Type B pancreatic cell (in vitro differentiated cells): ENCODE measurements at regions not wholly inside any gene's neighbourhood (a gene's known extent, or its start where the extent isn't known, plus 50 kb on each side); places are given as distances from the start of the nearest gene placed in this dataset.

ENCODE experiments used
- DNase-seq: peaks from one replicate; pipeline ENCODE4 v3.0.0; 2021; ENCODE audit warnings: mixed read lengths; ENCODE audit not compliant: unreplicated experiment; ENCODE audit errors: extremely low spot score
- H3K27ac Mint-ChIP-seq: 2 replicates; pipeline ENCODE4 v1.8.0; 2021; ENCODE audit warnings: mild to moderate bottlenecking, mixed read lengths
- H3K27me3 Mint-ChIP-seq: 2 replicates; pipeline ENCODE4 v1.8.0; 2021; ENCODE audit warnings: mixed read lengths
- H3K36me3 Mint-ChIP-seq: 2 replicates; pipeline ENCODE4 v1.8.0; 2021; ENCODE audit warnings: mixed read lengths
- H3K4me1 Mint-ChIP-seq: one replicate; pipeline ENCODE4 v1.8.0; 2021; ENCODE audit warnings: mixed read lengths; ENCODE audit not compliant: unreplicated experiment
- H3K4me3 Mint-ChIP-seq: 2 replicates; pipeline ENCODE4 v1.8.0; 2021; ENCODE audit warnings: mild to moderate bottlenecking, mixed read lengths
- H3K9me3 Mint-ChIP-seq: 2 replicates; pipeline ENCODE4 v1.8.0; 2021; ENCODE audit warnings: mixed read lengths
- TF ChIP-seq, protein P1 (sequence below): fragments of 200-600 bp; sonication (generic); conservative IDR thresholded peaks from 2 replicates; pipeline ENCODE4 v1.5.0; 2021; ENCODE audit warnings: antibody characterized with exemption, mild to moderate bottlenecking

DNA sequence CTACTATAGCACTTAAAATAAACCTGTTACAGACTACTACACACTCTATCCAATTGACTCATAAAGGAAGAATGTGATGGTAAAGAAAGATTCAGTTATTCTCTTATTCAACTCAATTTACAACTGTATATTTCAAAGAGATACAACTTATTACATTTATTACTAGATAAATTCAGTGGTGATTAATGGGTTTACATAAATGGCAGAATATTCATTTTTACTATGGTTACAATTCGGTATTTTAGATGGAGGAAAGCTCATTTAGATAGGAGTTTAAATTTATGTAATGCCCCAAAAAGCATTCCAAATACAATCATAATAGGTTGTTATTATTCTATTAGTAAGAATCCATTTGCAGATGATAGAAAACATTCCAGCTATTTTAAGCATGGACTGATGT is 439.1 kb upstream of the OPRM1 start:
- H3K36me3 Mint-ChIP-seq, result no peaks in the 10 kb centered on the region
- peaks cover 5% of the 10 kb centered on the region for H3K27me3 Mint-ChIP-seq
- no peak overlapping the region for H3K27ac Mint-ChIP-seq
- no peaks in the 10 kb centered on the region for H3K4me1 Mint-ChIP-seq
- TF ChIP-seq, protein P1, sequence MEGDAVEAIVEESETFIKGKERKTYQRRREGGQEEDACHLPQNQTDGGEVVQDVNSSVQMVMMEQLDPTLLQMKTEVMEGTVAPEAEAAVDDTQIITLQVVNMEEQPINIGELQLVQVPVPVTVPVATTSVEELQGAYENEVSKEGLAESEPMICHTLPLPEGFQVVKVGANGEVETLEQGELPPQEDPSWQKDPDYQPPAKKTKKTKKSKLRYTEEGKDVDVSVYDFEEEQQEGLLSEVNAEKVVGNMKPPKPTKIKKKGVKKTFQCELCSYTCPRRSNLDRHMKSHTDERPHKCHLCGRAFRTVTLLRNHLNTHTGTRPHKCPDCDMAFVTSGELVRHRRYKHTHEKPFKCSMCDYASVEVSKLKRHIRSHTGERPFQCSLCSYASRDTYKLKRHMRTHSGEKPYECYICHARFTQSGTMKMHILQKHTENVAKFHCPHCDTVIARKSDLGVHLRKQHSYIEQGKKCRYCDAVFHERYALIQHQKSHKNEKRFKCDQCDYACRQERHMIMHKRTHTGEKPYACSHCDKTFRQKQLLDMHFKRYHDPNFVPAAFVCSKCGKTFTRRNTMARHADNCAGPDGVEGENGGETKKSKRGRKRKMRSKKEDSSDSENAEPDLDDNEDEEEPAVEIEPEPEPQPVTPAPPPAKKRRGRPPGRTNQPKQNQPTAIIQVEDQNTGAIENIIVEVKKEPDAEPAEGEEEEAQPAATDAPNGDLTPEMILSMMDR, result no peak
- no peak for DNase-seq
- no peak overlapping the region for H3K4me3 Mint-ChIP-seq
- no peaks in the 10 kb centered on the region for H3K9me3 Mint-ChIP-seq

DNA sequence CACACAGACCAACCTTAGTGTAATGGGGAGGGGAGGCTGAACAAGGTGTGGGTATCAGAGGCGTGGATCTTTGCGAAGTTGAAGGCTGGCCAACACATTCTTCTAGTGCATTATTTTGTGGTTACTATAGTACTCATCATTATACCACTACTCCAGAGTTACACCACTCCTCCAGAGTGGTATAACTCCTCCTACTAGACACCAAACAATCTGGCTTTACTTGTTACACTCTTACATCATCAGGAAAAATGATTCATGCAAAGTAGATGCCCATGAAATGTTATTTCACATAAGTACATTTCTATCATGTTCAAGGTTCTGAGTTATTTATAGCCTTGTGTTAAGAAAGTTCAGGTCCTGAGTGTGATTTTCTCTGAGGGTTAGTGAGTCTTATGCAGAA is 443.1 kb upstream of the OPRM1 start:
- Mint-ChIP-seq H3K4me1 (no peaks in the 10 kb centered on the region), H3K4me3 (no peak overlapping the region), H3K27ac (no peak overlapping the region), H3K9me3 (no peaks in the 10 kb centered on the region), H3K27me3 (peaks cover 8% of the 10 kb centered on the region), H3K36me3 (no peaks in the 10 kb centered on the region)
- TF ChIP-seq, protein P1, result no peak
- no peak for DNase-seq

DNA sequence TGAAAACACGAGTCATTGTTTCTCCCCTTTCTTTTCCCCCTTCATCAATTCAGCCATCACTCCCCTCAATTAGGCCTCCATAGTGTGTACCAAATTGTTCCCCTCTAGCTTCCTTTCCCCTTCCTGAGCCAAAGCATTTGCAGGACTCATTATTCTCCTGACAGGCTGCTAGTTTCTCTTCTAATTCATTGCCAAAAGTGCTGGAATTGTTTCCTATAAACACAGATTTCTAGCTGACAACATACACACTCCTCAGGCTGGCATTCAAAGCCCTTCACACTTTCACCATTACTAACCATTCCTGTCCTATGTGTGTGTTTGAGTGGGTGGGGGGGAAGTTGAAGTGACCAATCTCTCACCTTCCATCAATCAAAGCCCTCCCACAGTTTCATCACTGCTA is 444.2 kb upstream of the OPRM1 start:
- no peak for DNase-seq
- H3K4me3 Mint-ChIP-seq, result no peak overlapping the region
- peaks cover 8% of the 10 kb centered on the region for H3K27me3 Mint-ChIP-seq
- TF ChIP-seq, protein P1, result no peak
- no peak overlapping the region for H3K27ac Mint-ChIP-seq
- no peaks in the 10 kb centered on the region for H3K9me3 Mint-ChIP-seq
- no peaks in the 10 kb centered on the region for H3K4me1 Mint-ChIP-seq
- no peaks in the 10 kb centered on the region for H3K36me3 Mint-ChIP-seq

DNA sequence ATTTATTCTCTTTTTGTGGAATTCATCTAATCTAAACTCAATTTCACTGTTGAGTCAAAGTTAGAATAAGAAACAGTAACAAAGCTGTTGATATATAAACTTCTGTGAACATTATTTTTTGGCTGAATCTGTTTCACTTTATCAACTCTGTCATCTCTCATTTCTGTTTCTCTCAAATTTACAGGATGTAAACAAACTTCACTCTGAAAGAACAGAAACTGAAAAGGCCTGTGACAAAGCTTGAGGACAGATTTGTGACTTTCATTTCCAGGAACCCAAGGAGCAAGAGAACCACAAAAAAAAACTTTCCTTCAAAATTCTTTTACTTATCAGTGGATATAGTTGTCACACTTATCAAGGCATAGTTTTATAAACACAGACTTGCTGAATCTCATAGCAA is 447.9 kb upstream of the OPRM1 start:
- TF ChIP-seq, protein P1, result no peak
- Mint-ChIP-seq H3K4me1 (no peaks in the 10 kb centered on the region), H3K27ac (no peak overlapping the region)

DNA sequence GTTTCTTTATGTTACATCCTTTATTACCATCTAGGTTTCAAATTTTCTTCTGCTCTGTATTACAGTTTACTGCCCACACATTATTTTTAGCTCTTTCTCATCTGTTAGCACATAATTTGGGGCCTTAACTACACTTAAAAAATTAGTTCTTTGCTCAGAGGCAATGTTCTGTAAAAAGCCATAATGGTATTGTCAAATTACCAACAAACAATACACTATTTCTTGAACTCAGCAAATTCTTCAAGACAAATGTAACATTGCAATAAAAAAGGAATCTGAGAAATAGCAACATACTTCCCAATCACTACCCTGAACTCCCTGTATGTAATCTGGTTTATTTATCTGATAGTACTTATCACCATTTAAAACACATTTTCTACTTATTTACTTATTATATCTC is 448.6 kb upstream of the OPRM1 start:
- Mint-ChIP-seq H3K4me1 (no peaks in the 10 kb centered on the region), H3K9me3 (no peaks in the 10 kb centered on the region), H3K4me3 (no peak overlapping the region), H3K36me3 (no peaks in the 10 kb centered on the region), H3K27me3 (peaks cover 3% of the 10 kb centered on the region), H3K27ac (no peak overlapping the region)
- no peak for DNase-seq
- TF ChIP-seq, protein P1, result no peak

More for the DNA sequence above, 447.9 kb upstream of the OPRM1 start:
- Mint-ChIP-seq H3K36me3 (no peaks in the 10 kb centered on the region), H3K4me3 (no peak overlapping the region), H3K9me3 (no peaks in the 10 kb centered on the region), H3K27me3 (peaks cover 8% of the 10 kb centered on the region)
- no peak for DNase-seq

DNA sequence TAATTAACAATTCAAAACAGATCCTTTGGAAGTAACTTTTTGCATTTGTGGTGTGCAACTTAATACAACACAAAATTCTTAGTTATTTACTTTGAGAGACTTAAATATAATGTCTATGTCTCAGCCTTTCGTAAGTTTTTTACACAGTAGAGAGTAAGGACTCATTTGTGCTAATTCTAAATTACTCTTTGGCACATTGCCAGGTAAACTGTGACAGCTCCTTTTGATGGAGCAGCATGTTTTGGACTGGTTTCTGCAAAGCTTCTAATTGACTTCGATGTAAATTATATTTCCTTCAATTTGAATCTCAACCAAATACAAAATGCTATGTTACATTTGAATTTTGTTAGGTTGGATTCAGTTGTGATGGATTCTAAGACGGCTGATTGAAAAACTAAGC is 450.7 kb upstream of the OPRM1 start:
- TF ChIP-seq, protein P1, result no peak
- Mint-ChIP-seq H3K27me3 (peaks cover 2% of the 10 kb centered on the region), H3K27ac (no peak overlapping the region), H3K9me3 (no peaks in the 10 kb centered on the region), H3K36me3 (no peaks in the 10 kb centered on the region), H3K4me3 (no peak overlapping the region), H3K4me1 (no peaks in the 10 kb centered on the region)
- DNase-seq, result no peak
